Hepatocyte (in vitro differentiated cells): ENCODE measurements at regions not wholly inside any gene's neighbourhood (a gene's known extent, or its start where the extent isn't known, plus 50 kb on each side); places are given as distances from the start of the nearest gene placed in this dataset.

Experiments
- EZH2 ChIP-seq: fragments of 200-600 bp; sonication (generic); IDR thresholded peaks from 2 replicates; pipeline ENCODE4 v1.6.1; 2016; ENCODE audit warnings: antibody characterized with exemption, mild to moderate bottlenecking, borderline replicate concordance
- TF ChIP-seq, protein P1 (sequence below): fragments of 200-600 bp; sonication (generic); IDR thresholded peaks from 2 replicates; pipeline ENCODE4 v1.5.1; 2016; ENCODE audit warnings: antibody characterized with exemption, mild to moderate bottlenecking; ENCODE audit not compliant: poor library complexity

DNA sequence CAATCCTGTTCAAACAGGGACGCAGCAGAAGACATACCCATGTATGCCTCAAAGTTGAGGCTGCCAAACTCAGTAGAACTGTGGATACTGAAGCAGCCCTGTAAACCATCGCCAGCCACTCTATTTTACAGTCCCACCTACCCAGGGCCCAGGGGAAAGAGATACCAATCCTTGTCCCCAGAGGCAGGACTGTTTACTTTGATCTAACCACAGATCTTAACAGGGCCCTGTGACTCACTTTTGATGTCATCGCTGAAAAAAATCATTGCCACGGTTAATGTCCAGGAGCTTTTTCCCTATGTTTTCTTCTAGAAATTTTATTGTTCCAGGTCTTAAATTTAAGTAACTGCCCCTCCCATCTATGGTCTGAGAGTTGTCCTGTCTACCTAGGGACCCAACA lies 538.4 kb upstream of the NCAM2 start:
- TF ChIP-seq, protein P1, sequence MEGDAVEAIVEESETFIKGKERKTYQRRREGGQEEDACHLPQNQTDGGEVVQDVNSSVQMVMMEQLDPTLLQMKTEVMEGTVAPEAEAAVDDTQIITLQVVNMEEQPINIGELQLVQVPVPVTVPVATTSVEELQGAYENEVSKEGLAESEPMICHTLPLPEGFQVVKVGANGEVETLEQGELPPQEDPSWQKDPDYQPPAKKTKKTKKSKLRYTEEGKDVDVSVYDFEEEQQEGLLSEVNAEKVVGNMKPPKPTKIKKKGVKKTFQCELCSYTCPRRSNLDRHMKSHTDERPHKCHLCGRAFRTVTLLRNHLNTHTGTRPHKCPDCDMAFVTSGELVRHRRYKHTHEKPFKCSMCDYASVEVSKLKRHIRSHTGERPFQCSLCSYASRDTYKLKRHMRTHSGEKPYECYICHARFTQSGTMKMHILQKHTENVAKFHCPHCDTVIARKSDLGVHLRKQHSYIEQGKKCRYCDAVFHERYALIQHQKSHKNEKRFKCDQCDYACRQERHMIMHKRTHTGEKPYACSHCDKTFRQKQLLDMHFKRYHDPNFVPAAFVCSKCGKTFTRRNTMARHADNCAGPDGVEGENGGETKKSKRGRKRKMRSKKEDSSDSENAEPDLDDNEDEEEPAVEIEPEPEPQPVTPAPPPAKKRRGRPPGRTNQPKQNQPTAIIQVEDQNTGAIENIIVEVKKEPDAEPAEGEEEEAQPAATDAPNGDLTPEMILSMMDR = no peak
- TF ChIP-seq EZH2 = no peak
